Esophagus muscularis mucosa (tissue), 4 donors: ENCODE measurements at regions not wholly inside any gene's neighbourhood (a gene's known extent, or its start where the extent isn't known, plus 50 kb on each side); places are given as distances from the start of the nearest gene placed in this dataset.
"Not testable (repeated sequence)": the region's sequence is repeated elsewhere in the genome, so short reads cannot be mapped to it uniquely, and the experiment has no call there.

ENCODE experiments used
- EP300 ChIP-seq: sonication (generic); formaldehyde crosslinking; IDR thresholded peaks from one replicate; pipeline ENCODE4 v1.6.1; 2017; ENCODE audit warnings: antibody characterized with exemption
- POLR2A ChIP-seq: fragments of 450-650 bp; IDR thresholded peaks from one replicate; pipeline ENCODE4 v1.6.1; 2017; ENCODE audit warnings: antibody characterized with exemption, moderate library complexity, mild to moderate bottlenecking, low read depth
- POLR2AphosphoS5 ChIP-seq, 2 donors: sonication (generic); formaldehyde crosslinking; IDR thresholded peaks; one replicate each; pipeline ENCODE4 v1.6.1; 2017; ENCODE audit warnings: antibody characterized with exemption in 2 of 2
- TF ChIP-seq, protein P1 (sequence below), 3 experiments: fragments of 200-600 bp in 2 of 3; fragments of 450-650 bp in 1 of 3; sonication (generic) in 2 of 3; IDR thresholded peaks; one replicate each; pipeline ENCODE4 v1.5.1; 2017 to 2019; ENCODE audit warnings: antibody characterized with exemption in 3 of 3, mild to moderate bottlenecking in 2 of 3, moderate library complexity in 1 of 3

DNA sequence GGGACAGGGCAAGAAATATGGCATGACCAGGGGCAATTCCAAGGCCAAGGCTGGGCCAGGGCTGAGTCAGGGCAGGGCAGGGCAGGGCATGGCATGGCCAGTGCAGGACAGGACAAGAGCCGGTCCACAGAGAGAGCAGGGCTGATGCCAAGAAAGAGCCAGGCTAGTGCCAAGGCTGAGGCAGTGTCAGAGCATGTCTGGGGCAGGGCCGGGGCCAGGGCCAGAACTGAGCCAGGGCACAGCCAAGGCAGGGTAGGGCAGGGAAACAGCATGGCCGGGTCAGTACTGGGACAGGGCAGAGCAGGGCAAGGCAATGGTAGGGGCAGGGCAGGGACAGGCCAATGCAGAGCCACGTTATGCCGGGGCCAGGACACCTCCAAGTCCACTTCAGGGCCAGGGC, 403.9 kb downstream of the ZNF33B start:
- TF ChIP-seq, protein P1, sequence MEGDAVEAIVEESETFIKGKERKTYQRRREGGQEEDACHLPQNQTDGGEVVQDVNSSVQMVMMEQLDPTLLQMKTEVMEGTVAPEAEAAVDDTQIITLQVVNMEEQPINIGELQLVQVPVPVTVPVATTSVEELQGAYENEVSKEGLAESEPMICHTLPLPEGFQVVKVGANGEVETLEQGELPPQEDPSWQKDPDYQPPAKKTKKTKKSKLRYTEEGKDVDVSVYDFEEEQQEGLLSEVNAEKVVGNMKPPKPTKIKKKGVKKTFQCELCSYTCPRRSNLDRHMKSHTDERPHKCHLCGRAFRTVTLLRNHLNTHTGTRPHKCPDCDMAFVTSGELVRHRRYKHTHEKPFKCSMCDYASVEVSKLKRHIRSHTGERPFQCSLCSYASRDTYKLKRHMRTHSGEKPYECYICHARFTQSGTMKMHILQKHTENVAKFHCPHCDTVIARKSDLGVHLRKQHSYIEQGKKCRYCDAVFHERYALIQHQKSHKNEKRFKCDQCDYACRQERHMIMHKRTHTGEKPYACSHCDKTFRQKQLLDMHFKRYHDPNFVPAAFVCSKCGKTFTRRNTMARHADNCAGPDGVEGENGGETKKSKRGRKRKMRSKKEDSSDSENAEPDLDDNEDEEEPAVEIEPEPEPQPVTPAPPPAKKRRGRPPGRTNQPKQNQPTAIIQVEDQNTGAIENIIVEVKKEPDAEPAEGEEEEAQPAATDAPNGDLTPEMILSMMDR (IDR thresholded peaks at IDR 0.05) = not testable (repeated sequence)
- TF ChIP-seq POLR2A; POLR2AphosphoS5 (IDR thresholded peaks at IDR 0.05); EP300: not testable (repeated sequence)
